ENCODE measurements at regions not wholly inside any gene's neighbourhood (a gene's known extent, or its start where the extent isn't known, plus 50 kb on each side); places are given as distances from the start of the nearest gene placed in this dataset.
A peak's percentile ranks its signal among the peaks of the same experiment; 100 is the strongest.
"Not testable (repeated sequence)": the region's sequence is repeated elsewhere in the genome, so short reads cannot be mapped to it uniquely, and the experiment has no call there.

- not testable (repeated sequence) for DNase-seq (ENCODE audit: low spot score)
These were observed 126.3 kb upstream of the CAV2 start for GRCh38 chr7:116373229-116373628.

- DNase-seq (ENCODE audit: low spot score) = no peak
These were observed 121.8 kb upstream of the CAV2 start for GRCh38 chr7:116377721-116378120.

- no peak for DNase-seq (ENCODE audit: low spot score)
These were observed 119.5 kb upstream of the CAV2 start for GRCh38 chr7:116380025-116380424.

- no peak for DNase-seq (ENCODE audit: low spot score)
These were observed 117.2 kb upstream of the CAV2 start for GRCh38 chr7:116382375-116382774.

GRCh38 chr7:116384936-116385635, 114.5 kb upstream of the CAV2 start:
- DNase-seq (ENCODE audit: low spot score) = no peak

GRCh38 chr7:116386674-116387073, 112.9 kb upstream of the CAV2 start:
- DNase-seq (ENCODE audit: low spot score) = no peak

GRCh38 chr7:116390363-116390762, 109.2 kb upstream of the CAV2 start:
- no peak for DNase-seq (ENCODE audit: low spot score)

- no peak for DNase-seq (ENCODE audit: low spot score)
These were observed 106.7 kb upstream of the CAV2 start for GRCh38 chr7:116392806-116393205.

- DNase-seq (ENCODE audit: low spot score) = no peak
These were observed 105.9 kb upstream of the CAV2 start for GRCh38 chr7:116393654-116394053.

GRCh38 chr7:116394106-116394505, 105.4 kb upstream of the CAV2 start:
- DNase-seq (ENCODE audit: low spot score) = no peak

GRCh38 chr7:116395141-116395791, 104.3 kb upstream of the CAV2 start:
- peak; percentile 23 for DNase-seq (ENCODE audit: low spot score)

GRCh38 chr7:116398672-116399071, 100.9 kb upstream of the CAV2 start:
- DNase-seq (ENCODE audit: low spot score) = no peak

- DNase-seq (ENCODE audit: low spot score) = no peak
These were observed 99.7 kb upstream of the CAV2 start for GRCh38 chr7:116399819-116400218.

- DNase-seq (ENCODE audit: low spot score) = no peak
These were observed 99.0 kb upstream of the CAV2 start for GRCh38 chr7:116400522-116400921.

GRCh38 chr7:116401711-116402110, 97.8 kb upstream of the CAV2 start:
- DNase-seq (ENCODE audit: low spot score) = no peak

GRCh38 chr7:116403265-116403664, 96.3 kb upstream of the CAV2 start:
- DNase-seq (ENCODE audit: low spot score) = no peak

GRCh38 chr7:116404389-116404788, 95.1 kb upstream of the CAV2 start:
- DNase-seq (ENCODE audit: low spot score) = no peak

- no peak for DNase-seq (ENCODE audit: low spot score)
These were observed 93.7 kb upstream of the CAV2 start for GRCh38 chr7:116405810-116406209.

- no peak for DNase-seq (ENCODE audit: low spot score)
These were observed 92.4 kb upstream of the CAV2 start for GRCh38 chr7:116407165-116407564.

- no peak for DNase-seq (ENCODE audit: low spot score)
These were observed 91.4 kb upstream of the CAV2 start for GRCh38 chr7:116408166-116408565.

- DNase-seq (ENCODE audit: low spot score) = not testable (repeated sequence)
These were observed 90.6 kb upstream of the CAV2 start for GRCh38 chr7:116408831-116409453.

- DNase-seq (ENCODE audit: low spot score) = not testable (repeated sequence)
These were observed 88.8 kb upstream of the CAV2 start for GRCh38 chr7:116410694-116411093.

GRCh38 chr7:116417593-116418345, 81.8 kb upstream of the CAV2 start:
- DNase-seq (ENCODE audit: low spot score) = no peak

Data from iPS-NIHi11 (cell line).